Smooth muscle cell (in vitro differentiated cells): ENCODE measurements at regions not wholly inside any gene's neighbourhood (a gene's known extent, or its start where the extent isn't known, plus 50 kb on each side); places are given as distances from the start of the nearest gene placed in this dataset.

Experiments used
- DNase-seq: peaks from one replicate; lab custom pipeline; 2025; ENCODE audit not compliant: unreplicated experiment; lab: John Stamatoyannopoulos, UW
- H2AFZ ChIP-seq: fragments of 200-600 bp; sonication (generic); 2 replicates; pipeline ENCODE4 v1.6.0; 2016; ENCODE audit warnings: antibody characterized with exemption, low read depth, mild to moderate bottlenecking
- H3F3A ChIP-seq: fragments of 200-600 bp; sonication (generic); 2 replicates; pipeline ENCODE4 v1.6.0; 2017; ENCODE audit warnings: antibody characterized with exemption, low read depth
- H3K27ac ChIP-seq: fragments of 200-600 bp; sonication (generic); 2 replicates; pipeline ENCODE4 v1.5.1; 2016; ENCODE audit warnings: low read depth, mild to moderate bottlenecking
- H3K27me3 ChIP-seq: fragments of 200-600 bp; sonication (generic); 2 replicates; pipeline ENCODE4 v1.6.1; 2016; ENCODE audit warnings: low read depth, mild to moderate bottlenecking
- H3K36me3 ChIP-seq: fragments of 200-600 bp; sonication (generic); 2 replicates; pipeline ENCODE4 v1.5.1; 2016; ENCODE audit warnings: low read depth
- H3K4me1 ChIP-seq: fragments of 200-600 bp; sonication (generic); 2 replicates; pipeline ENCODE4 v1.5.1; 2016; ENCODE audit warnings: low read depth
- H3K4me2 ChIP-seq: fragments of 200-600 bp; sonication (generic); 2 replicates; pipeline ENCODE4 v1.6.0; 2016; ENCODE audit warnings: mild to moderate bottlenecking
- H3K4me3 ChIP-seq: fragments of 200-600 bp; sonication (generic); 2 replicates; pipeline ENCODE4 v1.5.1; 2016; ENCODE audit warnings: mild to moderate bottlenecking
- H3K79me2 ChIP-seq: fragments of 200-600 bp; sonication (generic); 2 replicates; pipeline ENCODE4 v1.6.0; 2016; ENCODE audit warnings: low read depth, mild to moderate bottlenecking
- H3K9ac ChIP-seq: fragments of 200-600 bp; sonication (generic); 2 replicates; pipeline ENCODE4 v1.6.0; 2016; ENCODE audit warnings: low read depth
- H3K9me3 ChIP-seq: fragments of 200-600 bp; sonication (generic); replicated peaks from 2 replicates; pipeline ENCODE4 v1.5.1; 2016; ENCODE audit warnings: low read depth
- H4K20me1 ChIP-seq: fragments of 200-600 bp; sonication (generic); 2 replicates; pipeline ENCODE4 v1.6.0; 2016; ENCODE audit warnings: low read depth
- CTCF ChIP-seq: fragments of 200-600 bp; sonication (generic); IDR thresholded peaks from 2 replicates; pipeline ENCODE4 v1.5.1; 2017; ENCODE audit warnings: borderline replicate concordance, mild to moderate bottlenecking, antibody characterized with exemption; ENCODE audit not compliant: insufficient read depth, poor library complexity, severe bottlenecking
- whole genome bisulfite sequencing: methylation state at CpG from one replicate; pipeline ENCODE4 v1.1.7; 2016; ENCODE audit warnings: low lambda C conversion rate; 5-methylcytosine and 5-hydroxymethylcytosine counted together

- no peaks in the 10 kb centered on the region for H3K79me2 ChIP-seq
- no peak overlapping the region for H3K9ac ChIP-seq
- no peak for DNase-seq
- no peaks in the 10 kb centered on the region for H3K4me1 ChIP-seq
- no peak overlapping the region for H3K4me2 ChIP-seq
- H2AFZ ChIP-seq: no peak overlapping the region
- H3F3A ChIP-seq: no peaks in the 10 kb centered on the region
- WGBS: 65% methylated on average over 4 of the region's 4 CpGs
- no peak overlapping the region for H3K4me3 ChIP-seq
- H3K27me3 ChIP-seq: peaks cover 8% of the 10 kb centered on the region
- H3K36me3 ChIP-seq: no peaks in the 10 kb centered on the region
- H3K27ac ChIP-seq: no peak overlapping the region
- no peaks in the 10 kb centered on the region for H3K9me3 ChIP-seq
- TF ChIP-seq CTCF: peak; percentile 26
- no peaks in the 10 kb centered on the region for H4K20me1 ChIP-seq
Measured at GRCh38 chr10:128843972-128844371, 623.1 kb upstream of the MGMT start.

GRCh38 chr10:128846927-128847326 lies 620.1 kb upstream of the MGMT start:
- no peak for DNase-seq
- WGBS: 82% methylated on average over 3 of the region's 3 CpGs
- peaks cover 9% of the 10 kb centered on the region for H3K27me3 ChIP-seq
- no peaks in the 10 kb centered on the region for H3K79me2 ChIP-seq
- no peaks in the 10 kb centered on the region for H4K20me1 ChIP-seq
- no peak for TF ChIP-seq CTCF
- H3K9me3 ChIP-seq: no peaks in the 10 kb centered on the region
- no peak overlapping the region for H3K9ac ChIP-seq
- no peak overlapping the region for H2AFZ ChIP-seq
- no peak overlapping the region for H3K4me3 ChIP-seq
- no peaks in the 10 kb centered on the region for H3F3A ChIP-seq
- no peak overlapping the region for H3K4me2 ChIP-seq
- no peak overlapping the region for H3K27ac ChIP-seq
- no peaks in the 10 kb centered on the region for H3K4me1 ChIP-seq
- H3K36me3 ChIP-seq: no peaks in the 10 kb centered on the region

GRCh38 chr10:128848810-128849209 lies 618.2 kb upstream of the MGMT start:
- TF ChIP-seq CTCF: no peak
- H3K4me2 ChIP-seq: no peak overlapping the region
- WGBS: 89% methylated on average over 5 of the region's 5 CpGs
- no peaks in the 10 kb centered on the region for H3F3A ChIP-seq
- no peak for DNase-seq
- no peaks in the 10 kb centered on the region for H4K20me1 ChIP-seq
- H3K9ac ChIP-seq: no peak overlapping the region
- H3K27me3 ChIP-seq: peaks cover 9% of the 10 kb centered on the region
- H3K79me2 ChIP-seq: no peaks in the 10 kb centered on the region
- H3K4me3 ChIP-seq: no peak overlapping the region
- no peaks in the 10 kb centered on the region for H3K4me1 ChIP-seq
- H3K36me3 ChIP-seq: no peaks in the 10 kb centered on the region
- no peak overlapping the region for H3K27ac ChIP-seq
- H2AFZ ChIP-seq: no peak overlapping the region
- no peaks in the 10 kb centered on the region for H3K9me3 ChIP-seq

- Histone ChIP-seq H4K20me1 (no peaks in the 10 kb centered on the region), H2AFZ (no peak overlapping the region), H3K9ac (no peak overlapping the region), H3K9me3 (no peaks in the 10 kb centered on the region), H3K4me1 (no peaks in the 10 kb centered on the region), H3K36me3 (no peaks in the 10 kb centered on the region), H3K79me2 (no peaks in the 10 kb centered on the region), H3F3A (no peaks in the 10 kb centered on the region), H3K27me3 (peaks cover 9% of the 10 kb centered on the region), H3K4me3 (no peak overlapping the region), H3K4me2 (no peak overlapping the region), H3K27ac (no peak overlapping the region)
- DNase-seq: no peak
- 89% methylated on average over 8 of the region's 8 CpGs for WGBS
- TF ChIP-seq CTCF: no peak
Measured at GRCh38 chr10:128850647-128851046, 616.4 kb upstream of the MGMT start.
